HepG2 (cell line): ENCODE measurements at regions not wholly inside any gene's neighbourhood (a gene's known extent, or its start where the extent isn't known, plus 50 kb on each side); places are given as distances from the start of the nearest gene placed in this dataset.

Experiments used
- ATAC-seq: fragments of 200-7000 bp; cut with Tn5 transposase; 3 replicates; pipeline ENCODE4 v1.9.1; 2020; ENCODE audit warnings: mild to moderate bottlenecking, moderate library complexity
- BruUV-seq: library from RNA; stranded (reverse); fragments of 400-500 nt; replicated peaks from 2 replicates; lab custom pipeline; 2021; lab: Mats Ljungman, UMichigan
- CTCF ChIA-PET: fragments of 300-600 bp; formaldehyde crosslinking; extraction: SDS; loops from one replicate; lab custom pipeline; 2021; ENCODE audit warnings: low total read pairs, inconsistent platforms, low intra/inter-chr PET ratio; lab: Yijun Ruan, JAX
- POLR2A ChIA-PET: fragments of 350-600 bp; sonication (Branson Sonifier 250); formaldehyde crosslinking; loops from one replicate; lab custom pipeline; 2020; ENCODE audit warnings: antibody characterized with exemption, inconsistent platforms; lab: Yijun Ruan, JAX
- DNase-seq: peaks from one replicate; pipeline ENCODE4 v3.0.0-alpha.2; 2015; ENCODE audit warnings: low spot score
- FAIRE-seq: peaks from 3 replicates; lab custom pipeline; 2011; peaks lifted over from hg19 to GRCh38; lab: Jason Lieb, UNC
- H2AFZ ChIP-seq: one replicate; pipeline ENCODE4 v1.6.1; 2011; ENCODE audit warnings: low read length, inconsistent platforms
- H3K27ac ChIP-seq: fragments of 300-600 bp; 3 replicates; pipeline ENCODE4 v1.8.0; 2011; ENCODE audit warnings: mixed run types, mild to moderate bottlenecking, mixed read lengths, low read length, inconsistent platforms; ENCODE audit not compliant: insufficient read depth; ENCODE audit errors: extremely low read length
- H3K27me3 ChIP-seq, 2 experiments: fragments of 200-600 bp in 1 of 2; 2 replicates in 1 of 2; 3 replicates in 1 of 2; pipeline versions ENCODE4 v1.6.0 to v1.8.0; 2011; ENCODE audit warnings: low read length in 2 of 2, mild to moderate bottlenecking in 2 of 2, moderate library complexity in 2 of 2, inconsistent platforms in 1 of 2; ENCODE audit not compliant: insufficient read depth in 2 of 2, control insufficient read depth in 1 of 2
- H3K36me3 ChIP-seq, 2 experiments: fragments of 200-600 bp in 1 of 2; replicated peaks in 1 of 2; 2 replicates in 1 of 2; 3 replicates in 1 of 2; pipeline versions ENCODE4 v1.5.1 to v1.8.0; 2011; ENCODE audit warnings: low read length in 2 of 2, inconsistent platforms in 1 of 2; ENCODE audit not compliant: insufficient read depth in 2 of 2, control insufficient read depth in 1 of 2
- H3K4me1 ChIP-seq: 2 replicates; pipeline ENCODE4 v1.5.1; 2012; ENCODE audit warnings: low read length, inconsistent platforms; ENCODE audit not compliant: insufficient read depth
- H3K4me2 ChIP-seq: 2 replicates; pipeline ENCODE4 v1.6.0; 2011; ENCODE audit warnings: low read depth, low read length, inconsistent platforms
- H3K4me3 ChIP-seq, 3 experiments: fragments of 200-600 bp in 1 of 3; sonication (generic), shearing (Covaris generic) in 1 of 3; replicated peaks in 1 of 3; 2 replicates each; pipeline ENCODE4 v1.5.1; 2011 to 2016; ENCODE audit warnings: low read length in 3 of 3, inconsistent platforms in 2 of 3, low read depth in 2 of 3, mild to moderate bottlenecking in 2 of 3, control low read depth in 1 of 3, mixed read lengths in 1 of 3; ENCODE audit not compliant: insufficient read depth in 1 of 3
- H3K79me2 ChIP-seq: one replicate; pipeline ENCODE4 v1.6.1; 2011; ENCODE audit warnings: low read length, inconsistent platforms; ENCODE audit not compliant: insufficient read depth
- H3K9ac ChIP-seq: 2 replicates; pipeline ENCODE4 v1.6.0; 2011; ENCODE audit warnings: mild to moderate bottlenecking, low read depth, low read length, inconsistent platforms; ENCODE audit not compliant: insufficient read depth
- H3K9me3 ChIP-seq: 2 replicates; pipeline ENCODE4 v1.5.1; 2012; ENCODE audit warnings: mild to moderate bottlenecking, low read length
- H4K20me1 ChIP-seq: 2 replicates; pipeline ENCODE4 v1.6.0; 2011; ENCODE audit warnings: inconsistent platforms, mild to moderate bottlenecking, low read length, moderate library complexity; ENCODE audit not compliant: insufficient read depth
- CBX2 ChIP-seq, 2 experiments: fragments of 200-600 bp in 1 of 2; sonication (generic); formaldehyde crosslinking in 1 of 2; IDR thresholded peaks; 2 replicates each; pipeline versions ENCODE4 v1.7.0 to v1.8.1; 2018 to 2022; ENCODE audit warnings: low read depth in 2 of 2, low read length in 1 of 2, mild to moderate bottlenecking in 1 of 2, missing genetic modification reagents in 1 of 2
- FOXA3 ChIP-seq: IDR thresholded peaks from 2 replicates; pipeline ENCODE4 v1.6.1; 2016; ENCODE audit warnings: missing genetic modification reagents, missing compliant biosample characterization
- GPBP1L1 ChIP-seq: sonication (generic); formaldehyde crosslinking; IDR thresholded peaks from 2 replicates; pipeline ENCODE4 v1.5.0; 2020; ENCODE audit warnings: mild to moderate bottlenecking, missing genetic modification reagents
- HOMEZ ChIP-seq: IDR thresholded peaks from 2 replicates; pipeline ENCODE4 v1.6.1; 2016; ENCODE audit warnings: low read depth
- LRRFIP1 ChIP-seq: sonication (generic); formaldehyde crosslinking; conservative IDR thresholded peaks from 2 replicates; pipeline ENCODE4 v1.4.0; 2020; ENCODE audit warnings: missing genetic modification reagents
- MAZ ChIP-seq, 2 experiments: sonication (generic) in 1 of 2; formaldehyde crosslinking in 1 of 2; IDR thresholded peaks; 2 replicates each; pipeline versions ENCODE4 v1.5.0 to v1.6.1; 2012 to 2020; ENCODE audit warnings: low read depth in 2 of 2, mild to moderate bottlenecking in 2 of 2, borderline replicate concordance in 1 of 2, improper control_type of control experiment in 1 of 2, low read length in 1 of 2, missing genetic modification reagents in 1 of 2, moderate library complexity in 1 of 2
- NCOR1 ChIP-seq: fragments of 200-600 bp; sonication (generic); IDR thresholded peaks from 2 replicates; pipeline ENCODE4 v1.7.0; 2017; ENCODE audit warnings: antibody characterized with exemption, low read length, borderline replicate concordance
- NFAT5 ChIP-seq: sonication (generic); formaldehyde crosslinking; IDR thresholded peaks from 2 replicates; pipeline ENCODE4 v1.4.0; 2020; ENCODE audit warnings: missing genetic modification reagents
- PCBP1 ChIP-seq: fragments of 200-400 bp; formaldehyde crosslinking; IDR thresholded peaks from 2 replicates; pipeline ENCODE4 v1.6.1; 2017; ENCODE audit warnings: mild to moderate bottlenecking, low read depth, low read length, borderline replicate concordance
- SIN3A ChIP-seq: IDR thresholded peaks from 2 replicates; pipeline ENCODE4 v1.6.1; 2011; ENCODE audit warnings: low read depth, mild to moderate bottlenecking, control low read depth, low read length, borderline replicate concordance
- SPEN ChIP-seq: sonication (generic); formaldehyde crosslinking; IDR thresholded peaks from 2 replicates; pipeline ENCODE4 v1.5.1; 2020; ENCODE audit warnings: low read depth, mild to moderate bottlenecking, missing genetic modification reagents
- ZNF629 ChIP-seq: sonication (generic); formaldehyde crosslinking; conservative IDR thresholded peaks from 2 replicates; pipeline ENCODE4 v1.5.0; 2020; ENCODE audit warnings: missing genetic modification reagents
- ZSCAN21 ChIP-seq: sonication (generic); formaldehyde crosslinking; IDR thresholded peaks from 2 replicates; pipeline ENCODE4 v1.8.0; 2022; ENCODE audit warnings: mild to moderate bottlenecking, missing genetic modification reagents, moderate library complexity, borderline replicate concordance
- WGBS: methylation state at CpG from one replicate; pipeline ENCODE4 v1.1.6; 2017; ENCODE audit warnings: low lambda C conversion rate; 5-methylcytosine and 5-hydroxymethylcytosine counted together
- in situ Hi-C: cut with HindIII; loops from 2 replicates; pipeline ENCODE4 v1.10.0; 2017; ENCODE audit warnings: low pct_unique_long_range_greater_than_20kb; ENCODE audit not compliant: extremely low pct_ligation_motif_present
- intact Hi-C: fragments of 100-400 bp; cut with micrococcal nuclease; formaldehyde crosslinking; loops from one replicate; pipeline ENCODE4 v1.10.0; 2022; ENCODE audit not compliant: unreplicated experiment

- Histone ChIP-seq H2AFZ (peak overlapping the region; percentile 96), H3K4me3 (peak overlapping the region in 2 of 3 experiments; percentile 18 to 36; a peak in 2 of 6 replicates), H3K9ac (no peak overlapping the region), H3K79me2 (no peaks in the 10 kb centered on the region), H4K20me1 (no peaks in the 10 kb centered on the region), H3K36me3 (no peaks in the 10 kb centered on the region), H3K4me2 (peak overlapping the region; percentile 65), H3K9me3 (no peaks in the 10 kb centered on the region), H3K27me3 (no peaks in the 10 kb centered on the region), H3K27ac (no peak overlapping the region), H3K4me1 (peaks cover 13% of the 10 kb centered on the region)
- ATAC-seq: peak; percentile 96
- intact Hi-C loops: loop anchor here (2.0 kb wide), 1 partner anchor 30 kb away; no protein-coding TSS in a partner anchor
- POLR2A ChIA-PET: interaction anchor here (0.5 to 0.9 kb wide), 2 partner anchors 11 to 30 kb away, joined by 3 read pairs; no protein-coding TSS in a partner anchor
- in situ Hi-C loops: no loop called here
- no TSS peak for BruUV-seq
- peak; percentile 69 for DNase-seq
- CTCF ChIA-PET: no interaction called here
- 16% methylated on average over 2 of the region's 2 CpGs for WGBS
- peak; percentile 59 for FAIRE-seq
- TF ChIP-seq ZNF629 (CRISPR knock-in tag) (no peak), NCOR1 (no peak), HOMEZ (CRISPR knock-in tag) (peak; percentile 83), PCBP1 (no peak), MAZ (IDR thresholded peaks at IDR 0.05; ENCODE audit: borderline replicate concordance, low read depth, low read length) (no peak), MAZ (CRISPR knock-in tag; IDR thresholded peaks at IDR 0.05; ENCODE audit: low read depth) (no peak), CBX2 (IDR thresholded peaks at IDR 0.05; ENCODE audit: low read depth, low read length) (no peak), CBX2 (CRISPR knock-in tag; IDR thresholded peaks at IDR 0.05; ENCODE audit: low read depth) (no peak), LRRFIP1 (CRISPR knock-in tag) (no peak), SPEN (no peak), FOXA3 (CRISPR knock-in tag) (peak; percentile 21; the same call in 1 of the 2 replicates), NFAT5 (no peak), SIN3A (no peak), ZSCAN21 (CRISPR knock-in tag) (no peak), GPBP1L1 (no peak)
Observed at GRCh38 chr3:103947062-103947461, 1419.6 kb upstream of the ALCAM start.
